C4-2B (cell line): ENCODE measurements at regions not wholly inside any gene's neighbourhood (a gene's known extent, or its start where the extent isn't known, plus 50 kb on each side); places are given as distances from the start of the nearest gene placed in this dataset.

Source experiments
- ZFX ChIP-seq: fragments of 450-650 bp; IDR thresholded peaks from 2 replicates; pipeline ENCODE4 v1.6.1; 2017
- TF ChIP-seq, protein P1 (sequence below): fragments of 450-650 bp; conservative IDR thresholded peaks from 2 replicates; pipeline ENCODE4 v1.5.1; 2017; ENCODE audit warnings: mild to moderate bottlenecking

DNA sequence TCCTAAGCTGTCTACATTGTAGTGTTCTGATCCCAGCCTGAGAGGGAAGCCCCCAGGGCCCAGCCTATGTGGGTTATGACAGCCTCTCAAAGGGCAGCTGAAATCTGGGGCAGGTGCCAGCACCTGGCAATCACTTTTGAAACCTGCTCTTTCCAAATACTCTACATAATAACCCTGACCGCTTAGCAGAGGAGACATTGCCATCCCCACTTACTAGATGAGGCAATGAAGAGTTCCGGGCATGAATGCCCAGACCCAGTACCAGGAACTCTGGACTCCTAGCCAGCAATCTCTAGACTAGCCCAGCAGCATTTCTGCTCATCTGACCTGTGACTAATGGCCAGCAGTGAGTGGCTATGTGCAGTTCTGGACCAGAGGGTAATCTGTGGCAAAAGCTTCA, 412.4 kb upstream of the CADM1 start:
- TF ChIP-seq, protein P1, sequence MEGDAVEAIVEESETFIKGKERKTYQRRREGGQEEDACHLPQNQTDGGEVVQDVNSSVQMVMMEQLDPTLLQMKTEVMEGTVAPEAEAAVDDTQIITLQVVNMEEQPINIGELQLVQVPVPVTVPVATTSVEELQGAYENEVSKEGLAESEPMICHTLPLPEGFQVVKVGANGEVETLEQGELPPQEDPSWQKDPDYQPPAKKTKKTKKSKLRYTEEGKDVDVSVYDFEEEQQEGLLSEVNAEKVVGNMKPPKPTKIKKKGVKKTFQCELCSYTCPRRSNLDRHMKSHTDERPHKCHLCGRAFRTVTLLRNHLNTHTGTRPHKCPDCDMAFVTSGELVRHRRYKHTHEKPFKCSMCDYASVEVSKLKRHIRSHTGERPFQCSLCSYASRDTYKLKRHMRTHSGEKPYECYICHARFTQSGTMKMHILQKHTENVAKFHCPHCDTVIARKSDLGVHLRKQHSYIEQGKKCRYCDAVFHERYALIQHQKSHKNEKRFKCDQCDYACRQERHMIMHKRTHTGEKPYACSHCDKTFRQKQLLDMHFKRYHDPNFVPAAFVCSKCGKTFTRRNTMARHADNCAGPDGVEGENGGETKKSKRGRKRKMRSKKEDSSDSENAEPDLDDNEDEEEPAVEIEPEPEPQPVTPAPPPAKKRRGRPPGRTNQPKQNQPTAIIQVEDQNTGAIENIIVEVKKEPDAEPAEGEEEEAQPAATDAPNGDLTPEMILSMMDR = no peak
- no peak for TF ChIP-seq ZFX
